Endodermal cell (in vitro differentiated cells): ENCODE measurements at regions not wholly inside any gene's neighbourhood (a gene's known extent, or its start where the extent isn't known, plus 50 kb on each side); places are given as distances from the start of the nearest gene placed in this dataset.

Source experiments
- DNase-seq: peaks from one replicate; pipeline ENCODE4 v3.0.0-alpha.2; 2017
- H3K27ac ChIP-seq: 2 replicates; pipeline ENCODE4 v1.5.1; 2013; ENCODE audit warnings: mild to moderate bottlenecking, low read depth, low read length, moderate library complexity
- H3K27me3 ChIP-seq: 2 replicates; pipeline ENCODE4 v1.6.1; 2013; ENCODE audit warnings: mild to moderate bottlenecking, low read length, moderate library complexity; ENCODE audit not compliant: insufficient read depth, control insufficient read depth, poor library complexity, severe bottlenecking
- H3K36me3 ChIP-seq: 2 replicates; pipeline ENCODE4 v1.7.0; 2013; ENCODE audit warnings: mild to moderate bottlenecking, low read length, moderate library complexity; ENCODE audit not compliant: control insufficient read depth, insufficient read depth
- H3K4me1 ChIP-seq: one replicate; pipeline ENCODE4 v1.7.0; 2013; ENCODE audit warnings: low read length; ENCODE audit not compliant: control insufficient read depth, insufficient read depth
- H3K4me3 ChIP-seq: 2 replicates; pipeline ENCODE4 v1.5.1; 2013; ENCODE audit warnings: mild to moderate bottlenecking, low read length, moderate library complexity
- H3K9ac ChIP-seq: 2 replicates; pipeline ENCODE4 v1.6.1; 2013; ENCODE audit warnings: mild to moderate bottlenecking, low read length, moderate library complexity; ENCODE audit not compliant: poor library complexity, severe bottlenecking; ENCODE audit errors: extremely low read depth
- H3K9me3 ChIP-seq: 2 replicates; pipeline ENCODE4 v1.6.1; 2013; ENCODE audit warnings: mild to moderate bottlenecking, low read length, moderate library complexity; ENCODE audit not compliant: control insufficient read depth
- H3K27ac Mint-ChIP-seq: 2 replicates; pipeline ENCODE4 v1.8.0; 2020; ENCODE audit warnings: mixed read lengths
- H3K27me3 Mint-ChIP-seq: 2 replicates; pipeline ENCODE4 v1.8.0; 2021; ENCODE audit warnings: mild to moderate bottlenecking, mixed read lengths; ENCODE audit not compliant: insufficient read depth
- H3K36me3 Mint-ChIP-seq: 2 replicates; pipeline ENCODE4 v1.8.0; 2020; ENCODE audit warnings: low read depth, mixed read lengths
- H3K4me1 Mint-ChIP-seq: 2 replicates; pipeline ENCODE4 v1.8.0; 2020; ENCODE audit warnings: mixed read lengths
- H3K4me3 Mint-ChIP-seq: 2 replicates; pipeline ENCODE4 v1.8.0; 2020; ENCODE audit warnings: mild to moderate bottlenecking, moderate library complexity, mixed read lengths
- H3K9me3 Mint-ChIP-seq: 2 replicates; pipeline ENCODE4 v1.8.0; 2020; ENCODE audit warnings: mild to moderate bottlenecking, mixed read lengths
- CTCF ChIP-seq: fragments of 200-600 bp; sonication (generic); conservative IDR thresholded peaks from 2 replicates; pipeline ENCODE4 v1.5.0; 2021; ENCODE audit warnings: antibody characterized with exemption, mild to moderate bottlenecking
- WGBS, 2 experiments: methylation state at CpG; one replicate each; pipeline versions ENCODE4 v1.1.5 to v1.1.7; 2013; ENCODE audit warnings: missing lambda C conversion rate in 2 of 2, mixed read lengths in 1 of 2; ENCODE audit not compliant: insufficient coverage in 1 of 2, insufficient read length in 1 of 2; 5-methylcytosine and 5-hydroxymethylcytosine counted together

- peaks cover 4% of the 10 kb centered on the region for H3K27me3 Mint-ChIP-seq
- no peaks in the 10 kb centered on the region for H3K4me1 ChIP-seq
- H3K9me3 Mint-ChIP-seq = no peaks in the 10 kb centered on the region
- no peaks in the 10 kb centered on the region for H3K9me3 ChIP-seq
- H3K27me3 ChIP-seq = no peaks in the 10 kb centered on the region
- H3K4me3 Mint-ChIP-seq = no peak overlapping the region
- no peak for TF ChIP-seq CTCF
- no peak for DNase-seq
- H3K36me3 ChIP-seq = no peaks in the 10 kb centered on the region
- H3K4me1 Mint-ChIP-seq = no peaks in the 10 kb centered on the region
- H3K4me3 ChIP-seq = no peak overlapping the region
- no peak overlapping the region for H3K9ac ChIP-seq
- H3K36me3 Mint-ChIP-seq = no peaks in the 10 kb centered on the region
- WGBS, 2 experiments = 85 to 100% methylated on average over 1 to 3 of the region's 3 CpGs
- H3K27ac Mint-ChIP-seq = no peak overlapping the region
- H3K27ac ChIP-seq = no peak overlapping the region
Measured at GRCh38 chr3:22962244-22962643, 240.9 kb upstream of the UBE2E2 start.

- Histone ChIP-seq H3K9me3 (no peaks in the 10 kb centered on the region), H3K9ac (no peak overlapping the region), H3K4me3 (no peak overlapping the region), H3K27me3 (no peaks in the 10 kb centered on the region), H3K36me3 (no peaks in the 10 kb centered on the region), H3K27ac (no peak overlapping the region), H3K4me1 (no peaks in the 10 kb centered on the region)
- Mint-ChIP-seq H3K27ac (no peak overlapping the region), H3K4me3 (no peak overlapping the region), H3K27me3 (peaks cover 11% of the 10 kb centered on the region), H3K9me3 (no peaks in the 10 kb centered on the region), H3K36me3 (no peaks in the 10 kb centered on the region), H3K4me1 (peaks cover 5% of the 10 kb centered on the region)
- TF ChIP-seq CTCF = no peak
- no peak for DNase-seq
Measured at GRCh38 chr3:22966349-22966748, 236.8 kb upstream of the UBE2E2 start.

DNA sequence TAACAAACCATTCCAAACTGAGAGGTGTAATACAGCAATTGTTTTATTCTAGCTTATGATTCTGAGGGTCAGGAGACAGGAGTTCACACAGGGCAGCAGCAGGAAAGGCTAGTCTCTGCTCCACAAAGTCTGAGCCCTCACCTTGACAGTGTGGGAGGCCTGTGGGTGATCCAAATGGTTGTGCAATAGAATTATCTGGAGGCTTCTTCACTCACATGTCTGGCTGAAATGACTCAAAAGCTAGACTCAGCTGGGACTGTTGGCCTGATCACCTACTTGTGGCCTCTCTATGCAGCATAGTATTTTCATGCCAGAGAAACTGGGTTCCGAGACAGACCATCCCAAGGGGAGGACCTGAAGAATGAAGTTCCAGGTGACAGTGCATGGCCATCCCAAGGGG lies 233.9 kb upstream of the UBE2E2 start:
- Histone ChIP-seq H3K9ac (no peak overlapping the region), H3K9me3 (no peaks in the 10 kb centered on the region), H3K27ac (no peak overlapping the region), H3K4me1 (no peaks in the 10 kb centered on the region), H3K36me3 (no peaks in the 10 kb centered on the region), H3K4me3 (no peak overlapping the region), H3K27me3 (no peaks in the 10 kb centered on the region)
- Mint-ChIP-seq H3K9me3 (no peaks in the 10 kb centered on the region), H3K27me3 (peaks cover 7% of the 10 kb centered on the region), H3K27ac (no peak overlapping the region), H3K4me1 (peaks cover 9% of the 10 kb centered on the region), H3K4me3 (no peak overlapping the region), H3K36me3 (no peaks in the 10 kb centered on the region)
- no peak for TF ChIP-seq CTCF
- 94 to 100% methylated on average over 1 of the region's 1 CpG for WGBS, 2 experiments
- no peak for DNase-seq
